GM18517 (cell line): ENCODE measurements at regions not wholly inside any gene's neighbourhood (a gene's known extent, or its start where the extent isn't known, plus 50 kb on each side); places are given as distances from the start of the nearest gene placed in this dataset.
"Not testable (repeated sequence)": the region's sequence is repeated elsewhere in the genome, so short reads cannot be mapped to it uniquely, and the experiment has no call there.

Source experiments
- ATAC-seq: cut with Tn5 transposase; IDR thresholded peaks from one replicate; pipeline ENCODE4 v1.9.1; 2021; ENCODE audit warnings: mild to moderate bottlenecking, moderate library complexity; ENCODE audit not compliant: unreplicated experiment

DNA sequence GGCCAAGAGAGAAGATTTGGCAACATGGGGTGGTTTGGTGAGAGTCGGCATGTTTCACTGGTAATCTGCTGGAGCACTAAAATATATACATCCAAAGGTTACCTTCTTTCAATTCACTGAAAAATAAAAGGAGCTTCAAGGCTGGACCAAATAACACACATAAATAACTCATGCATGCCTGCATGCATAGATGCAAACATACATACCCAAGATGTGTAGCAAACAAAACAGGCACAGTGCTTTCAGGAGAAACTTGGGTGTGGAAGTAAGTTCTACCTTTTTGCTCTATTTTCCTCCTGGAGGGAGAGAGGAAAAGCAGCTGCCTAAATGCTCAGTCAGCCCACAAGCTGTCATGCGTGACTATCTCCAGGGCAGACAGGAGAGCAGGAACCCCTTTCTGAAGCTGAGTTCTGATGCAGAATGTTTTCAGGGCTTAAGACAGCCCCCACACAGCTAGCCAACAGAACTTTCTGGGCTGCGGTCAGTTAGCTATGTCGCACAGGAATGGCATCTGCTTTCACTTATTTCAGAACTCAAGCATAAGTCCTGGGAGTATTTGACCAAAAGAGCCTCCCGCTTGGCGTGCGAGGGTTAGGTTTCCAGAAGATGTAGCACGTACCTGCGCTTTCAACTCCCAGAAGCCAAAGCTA lies 166.2 kb downstream of the TOMM20 start:
- peak; percentile 24 for ATAC-seq

DNA sequence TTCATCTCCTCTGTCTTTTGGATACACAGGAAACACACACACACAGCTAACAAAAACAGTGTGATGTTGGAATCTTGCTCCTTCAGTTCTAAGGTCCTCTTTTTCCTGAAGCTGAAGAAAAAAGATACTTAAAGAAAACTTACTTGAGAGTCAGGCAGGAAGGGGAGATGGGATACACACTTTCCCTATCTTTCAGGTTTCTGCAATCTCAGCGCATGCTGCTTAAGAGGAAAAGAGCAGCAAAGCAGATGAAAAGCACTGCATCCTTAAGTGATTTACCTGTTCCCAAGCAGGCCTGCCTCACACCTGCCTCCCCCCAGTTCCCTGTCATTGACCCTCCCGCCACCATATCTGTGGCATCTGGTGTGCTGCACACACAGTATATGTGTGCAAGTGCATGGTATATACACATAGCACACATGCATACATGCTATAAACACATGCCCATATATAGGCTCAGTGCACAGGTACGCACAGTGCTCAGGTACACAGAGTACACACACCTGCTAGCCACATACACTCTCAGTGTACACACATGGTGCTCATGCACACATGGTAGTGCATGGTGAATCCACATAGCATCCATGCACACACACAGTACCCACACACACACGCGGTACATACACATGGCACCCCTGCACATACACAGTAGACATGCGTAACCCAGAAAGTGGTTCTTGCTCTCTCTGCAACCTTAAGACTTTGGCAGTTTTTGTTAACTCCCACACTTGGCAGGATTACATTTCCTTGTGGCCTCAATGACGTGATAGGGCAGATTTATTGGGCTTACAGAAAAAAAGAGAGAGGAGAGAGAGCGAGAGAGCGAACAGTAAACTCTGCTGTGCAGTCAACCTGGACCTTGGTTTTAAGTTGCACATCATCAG lies 166.9 kb downstream of the TOMM20 start:
- peak; percentile 10 for ATAC-seq

DNA sequence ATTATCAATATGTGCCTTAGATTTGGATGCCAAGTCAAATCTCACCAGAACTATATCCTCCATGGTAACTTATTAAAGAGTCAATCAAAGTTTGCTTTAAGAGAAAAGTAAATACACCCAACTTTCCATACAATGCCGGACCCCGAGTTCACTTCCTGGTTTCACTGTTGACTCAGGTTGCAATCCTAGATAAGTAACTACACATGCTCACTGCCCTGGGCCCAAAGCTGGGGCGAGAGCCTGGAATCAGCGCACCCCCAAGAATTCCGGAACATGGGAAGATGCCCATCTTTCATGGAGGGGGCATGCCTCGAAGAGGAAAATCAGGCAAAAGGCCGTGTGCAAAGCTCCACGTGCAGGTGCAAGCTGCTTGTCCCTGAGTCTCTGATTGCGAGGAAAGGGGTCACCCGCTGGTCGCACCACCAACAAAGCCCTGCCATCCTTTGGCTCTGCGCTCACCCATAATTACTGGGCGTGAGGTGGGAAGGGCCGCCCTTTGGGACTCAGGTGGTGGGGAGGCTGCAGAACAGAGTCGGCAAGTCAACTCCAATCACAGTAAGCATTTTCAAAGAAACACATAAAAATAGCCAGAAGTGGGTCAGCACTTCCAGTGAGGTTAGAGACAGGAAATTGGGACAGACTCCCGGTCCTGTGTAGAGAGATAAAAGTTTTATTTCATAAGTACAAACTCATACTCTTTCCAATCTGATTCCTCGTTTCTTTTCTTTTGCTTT lies 167.7 kb downstream of the TOMM20 start:
- ATAC-seq, result no peak

DNA sequence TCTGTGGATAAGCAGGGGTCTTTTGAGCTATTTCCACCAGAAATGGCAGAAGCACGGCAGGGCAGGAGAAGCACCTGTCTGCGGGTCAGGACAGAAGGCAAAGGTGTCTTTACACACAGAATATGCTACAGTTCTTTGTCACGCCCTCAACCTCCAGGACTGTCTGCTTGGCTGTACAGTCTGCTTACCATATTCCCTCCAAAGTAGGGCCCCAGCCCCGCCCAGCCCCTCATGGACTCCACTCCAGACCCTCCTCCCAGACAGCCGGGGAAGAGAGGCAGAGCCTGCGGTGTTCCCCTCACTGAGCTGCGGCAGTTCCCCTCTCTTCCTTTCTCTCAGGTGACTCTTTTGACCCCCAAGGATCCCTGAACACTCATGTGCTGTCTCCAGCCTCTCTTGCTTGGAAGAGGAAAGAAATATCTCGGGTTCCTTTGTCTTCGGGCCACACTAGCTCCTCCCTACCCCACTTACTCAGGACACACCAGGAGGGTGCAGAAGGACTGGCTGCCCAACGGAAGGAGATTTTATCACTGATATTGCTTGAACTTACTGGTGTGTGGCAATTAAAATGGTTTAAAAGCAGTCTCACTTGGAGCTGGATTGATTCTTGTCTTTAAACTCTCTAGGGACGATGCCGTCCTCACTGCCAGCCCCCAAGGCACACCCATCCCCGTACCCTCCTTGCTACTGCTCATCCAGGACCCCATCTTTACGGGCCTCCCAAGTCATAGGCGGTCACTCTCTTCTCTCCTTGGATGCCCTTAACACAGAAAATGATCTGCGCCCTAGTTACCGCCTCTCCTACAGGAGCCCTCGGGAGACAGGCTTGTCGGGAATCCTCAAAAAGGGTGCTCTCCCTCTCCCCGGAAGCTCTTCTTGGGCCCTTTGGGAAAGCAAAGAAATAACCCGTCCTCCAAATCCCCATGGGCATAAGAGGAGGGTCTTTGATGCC lies 169.7 kb downstream of the TOMM20 start:
- ATAC-seq, result no peak

DNA sequence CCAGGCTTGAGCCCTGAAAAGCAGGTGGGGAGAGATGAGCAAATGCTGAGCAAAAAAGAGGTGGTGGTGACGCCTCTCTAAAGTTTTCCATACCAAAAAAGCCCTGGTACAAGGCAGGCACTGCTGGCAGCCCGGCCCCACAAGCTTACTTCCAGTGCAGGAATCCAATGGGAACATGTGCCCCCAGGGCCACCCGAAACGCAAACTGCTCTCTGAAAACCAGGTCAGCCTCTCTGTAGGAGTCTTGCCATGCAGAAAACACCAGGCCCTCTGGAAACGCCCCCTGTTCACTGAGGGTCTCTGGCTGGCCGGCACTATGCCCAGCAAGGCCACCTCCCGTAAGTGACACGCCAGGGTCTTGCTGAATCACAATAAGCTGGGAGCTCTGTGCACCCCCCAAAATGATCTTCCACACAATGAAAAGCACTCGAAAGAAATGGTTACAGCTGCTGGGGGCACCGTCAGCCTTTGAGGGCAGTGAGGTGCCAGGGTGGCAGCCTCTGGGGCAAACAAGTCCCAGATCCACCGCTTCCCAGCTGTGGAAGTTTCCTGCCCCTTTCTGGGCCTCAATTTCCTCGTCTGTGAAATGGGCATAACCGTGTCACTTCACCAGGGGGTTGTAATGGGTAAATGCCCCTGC lies 170.5 kb downstream of the TOMM20 start:
- no peak for ATAC-seq

DNA sequence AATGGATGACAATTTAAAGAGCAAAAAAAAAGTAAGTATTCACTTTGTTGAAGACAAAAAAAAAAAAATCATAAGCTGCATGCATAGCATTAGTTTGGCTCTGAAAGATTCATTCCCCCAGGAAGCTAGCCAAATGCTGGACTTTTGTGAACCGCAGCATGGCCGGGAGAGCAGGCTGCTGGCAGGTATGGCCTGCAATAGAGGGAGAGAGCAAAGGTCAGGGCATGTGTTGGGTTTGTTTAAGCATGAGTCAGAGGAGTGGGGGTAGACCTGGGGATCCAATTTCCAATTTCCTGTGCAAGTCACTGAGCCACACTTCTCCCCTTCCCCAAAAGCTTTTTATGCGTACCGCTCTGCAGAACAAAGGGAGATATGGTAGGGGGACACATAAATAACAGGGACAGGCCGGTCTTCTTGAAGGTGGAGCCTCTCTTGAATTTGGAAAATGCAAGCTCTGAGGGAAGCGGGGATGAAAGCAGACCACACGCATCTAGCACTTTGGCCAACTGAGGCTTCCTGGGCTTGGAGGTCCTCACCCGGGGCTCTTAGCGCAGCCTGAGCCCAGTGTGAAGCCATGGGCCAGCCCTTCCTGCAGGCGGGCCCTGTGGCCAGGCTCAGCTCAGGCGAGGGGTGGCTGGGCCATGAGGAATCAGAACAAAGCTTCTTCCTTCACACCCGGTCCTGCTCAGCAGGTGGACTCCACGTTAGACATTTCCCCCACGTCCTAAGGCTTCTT lies 171.1 kb downstream of the TOMM20 start:
- no peak for ATAC-seq

DNA sequence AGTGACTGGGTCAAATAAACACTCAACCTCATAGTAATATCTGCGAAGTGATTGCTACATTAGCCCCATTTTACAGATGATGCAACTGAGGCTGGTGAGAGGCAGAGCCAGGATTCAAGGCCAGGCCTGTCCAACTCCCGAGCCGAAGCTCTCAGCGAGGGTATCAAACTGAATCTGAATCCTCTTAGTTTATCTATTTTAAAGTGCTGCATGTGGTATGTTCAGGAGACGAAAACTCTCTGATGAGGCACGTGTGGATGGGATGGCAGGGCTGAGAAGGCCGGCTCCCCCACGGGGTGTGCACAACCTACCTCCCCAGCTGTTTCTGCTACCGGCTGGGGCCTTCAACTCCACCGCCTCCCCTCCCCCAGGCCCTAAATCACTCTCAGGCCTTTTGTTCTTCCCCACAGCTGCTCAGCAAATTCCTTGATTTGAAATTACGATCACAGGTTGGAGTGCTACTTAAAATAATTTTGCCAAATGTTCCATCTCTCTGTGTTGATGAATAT lies 171.8 kb downstream of the TOMM20 start:
- ATAC-seq, result no peak

DNA sequence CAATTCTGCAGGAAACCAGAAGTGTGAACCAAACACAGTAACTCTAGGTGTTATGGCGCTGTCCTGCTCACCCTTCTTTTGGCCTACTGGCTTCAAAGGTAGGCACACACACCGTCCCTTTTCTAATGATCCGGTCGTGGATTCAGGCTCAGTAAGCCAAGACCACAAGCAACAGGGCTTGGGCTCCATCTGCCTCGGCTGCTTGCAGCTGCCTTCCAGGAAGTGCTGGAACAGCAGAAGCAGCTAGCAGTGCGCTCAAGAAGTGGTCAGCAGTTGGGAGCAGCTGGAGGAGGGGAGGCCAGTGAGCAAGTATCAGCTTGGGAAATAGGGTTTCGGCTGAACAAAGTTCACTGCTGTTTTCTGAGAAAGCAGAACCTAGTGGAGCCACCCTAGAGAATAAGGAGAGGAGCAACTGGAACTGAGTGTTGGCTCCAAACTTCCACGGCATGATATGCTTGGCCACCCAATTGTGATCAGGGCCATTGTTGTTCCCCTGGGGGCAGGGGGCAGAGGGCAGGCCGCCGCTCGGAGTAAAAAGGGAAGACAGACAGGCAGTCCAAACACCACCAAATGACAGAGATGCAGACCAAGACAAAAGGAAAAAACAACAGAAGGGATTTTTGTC lies 173.4 kb downstream of the TOMM20 start:
- ATAC-seq, result no peak

DNA sequence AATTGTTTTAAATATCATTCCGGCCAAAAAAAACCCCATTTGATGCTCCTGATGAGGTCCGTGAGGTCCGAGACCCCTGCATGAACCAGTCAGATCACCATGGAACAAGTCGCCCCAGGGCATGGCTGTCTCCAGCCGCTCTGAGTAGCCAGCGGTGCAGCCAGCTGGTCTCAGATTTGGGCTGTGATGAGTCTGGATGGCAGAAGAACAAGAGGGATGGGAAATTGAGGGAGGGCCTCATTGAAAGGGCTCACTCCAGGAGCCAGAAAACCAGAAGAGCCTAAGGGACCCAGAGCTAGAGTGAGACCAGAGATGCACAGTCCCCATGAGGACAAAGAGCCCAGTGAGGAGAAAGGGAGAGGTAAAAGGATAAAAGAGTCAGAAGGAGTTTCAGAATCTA lies 174.0 kb downstream of the TOMM20 start:
- ATAC-seq, result no peak

DNA sequence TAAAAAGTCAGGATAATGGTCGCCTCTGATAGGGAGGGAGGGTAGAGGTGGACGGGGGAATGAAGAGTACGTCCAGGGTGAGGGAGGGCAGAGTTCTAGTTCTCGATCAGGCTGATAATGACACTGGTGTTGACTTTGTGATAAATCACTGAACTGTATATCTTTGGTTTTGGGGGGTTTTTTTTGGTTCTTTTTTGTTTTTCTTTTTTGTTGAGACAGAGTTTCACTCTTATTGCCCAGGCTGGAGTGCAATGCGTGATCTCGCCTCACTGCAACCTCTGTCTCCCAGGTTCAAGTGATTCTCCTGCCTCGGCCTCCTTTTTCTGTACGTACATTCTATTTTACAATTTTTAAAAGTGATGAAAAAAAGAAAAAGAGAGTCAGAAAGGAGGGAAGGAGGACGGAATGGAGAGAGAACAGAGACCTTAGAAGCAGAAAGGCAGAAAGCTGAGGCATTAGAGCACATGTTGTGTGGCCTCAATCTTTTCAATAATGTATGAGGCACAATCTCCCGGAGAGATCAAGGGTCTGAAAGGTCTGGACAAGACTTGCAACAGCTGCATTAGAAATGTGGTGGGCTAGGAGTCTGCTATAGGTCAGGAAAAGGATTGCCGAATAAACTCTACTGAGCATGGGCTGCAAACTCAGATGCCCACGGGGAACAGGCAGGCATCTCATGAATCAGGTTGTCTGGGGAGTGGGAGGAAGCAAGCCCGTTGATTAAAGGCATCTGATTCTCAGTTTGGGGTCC lies 174.8 kb downstream of the TOMM20 start:
- ATAC-seq, result no peak

DNA sequence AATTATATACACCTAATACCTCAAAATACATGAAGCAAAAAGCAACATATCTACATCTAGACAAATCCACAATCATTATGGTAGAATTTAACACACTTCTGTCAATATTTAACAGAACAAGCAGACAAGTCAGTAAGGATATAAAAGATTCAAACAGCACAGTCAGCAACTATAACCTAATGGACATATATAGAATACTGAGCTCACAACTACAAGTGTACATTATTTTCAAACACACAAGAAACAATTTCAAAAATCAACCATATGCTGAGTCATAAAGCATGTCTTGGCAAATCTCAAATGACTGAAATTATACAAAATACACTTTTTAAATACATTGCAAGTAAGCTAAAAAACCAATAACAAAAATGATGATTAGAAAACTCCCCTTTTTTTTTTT lies 178.0 kb downstream of the TOMM20 start:
- ATAC-seq, result no peak

DNA sequence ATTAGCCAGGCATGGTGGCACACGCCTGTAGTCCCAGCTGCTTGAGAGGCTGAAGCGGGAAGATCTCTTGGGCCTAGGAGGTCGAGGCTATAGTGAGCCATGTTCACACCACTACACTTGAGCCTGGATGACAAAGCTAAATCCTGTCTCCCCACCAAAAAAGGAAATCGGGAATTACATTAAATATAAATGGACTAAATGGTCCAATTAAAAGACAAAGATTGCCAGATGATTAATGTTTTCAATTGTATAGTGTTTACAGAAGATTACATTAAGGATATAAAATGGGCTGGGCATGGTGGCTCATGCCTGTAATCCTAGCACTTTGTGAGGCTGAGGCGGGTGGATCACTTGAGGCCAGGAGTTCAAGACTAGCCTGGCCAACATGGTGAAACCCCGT lies 179.1 kb downstream of the TOMM20 start:
- not testable (repeated sequence) for ATAC-seq

DNA sequence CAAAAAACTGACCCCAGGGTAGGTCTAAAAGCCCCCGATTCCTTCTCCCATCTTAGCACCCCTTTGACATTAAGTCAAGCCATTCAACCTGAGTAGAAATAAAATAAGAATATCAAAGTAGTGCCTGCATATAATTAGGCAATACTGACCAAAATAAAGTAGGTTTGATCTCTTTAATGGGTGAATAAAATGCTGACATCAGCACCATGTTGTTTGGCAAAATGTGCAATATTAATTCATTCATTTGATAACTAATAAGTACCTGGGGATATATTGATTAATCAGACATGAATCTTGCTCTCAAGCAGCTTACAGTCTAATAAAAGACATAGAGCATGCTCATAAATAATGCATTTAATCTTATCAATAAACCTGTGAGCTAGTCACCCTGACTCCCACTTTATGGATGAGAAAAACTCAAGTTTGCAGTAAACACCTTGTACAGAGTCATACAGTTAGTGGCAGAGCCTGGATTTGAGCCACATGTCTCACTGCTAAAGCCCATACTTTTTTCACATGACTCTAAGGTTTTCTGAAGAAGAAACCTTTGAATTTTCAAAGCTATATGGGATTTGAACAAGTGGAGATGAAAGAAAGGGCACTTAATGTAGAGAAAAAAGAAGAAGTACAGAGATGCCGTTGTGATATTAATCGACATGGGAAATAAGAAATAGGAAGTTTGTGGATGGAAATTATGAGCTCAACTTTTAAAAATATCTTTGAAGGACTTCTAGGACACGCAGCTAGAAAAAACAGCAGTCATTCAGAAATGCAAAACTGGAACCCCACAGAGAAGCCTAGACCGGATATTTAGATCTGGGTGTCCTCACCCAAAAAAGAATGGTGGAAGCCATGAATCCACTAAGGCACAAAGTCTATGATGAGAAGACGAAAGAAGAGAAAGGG lies 183.9 kb downstream of the TOMM20 start:
- ATAC-seq, result no peak

DNA sequence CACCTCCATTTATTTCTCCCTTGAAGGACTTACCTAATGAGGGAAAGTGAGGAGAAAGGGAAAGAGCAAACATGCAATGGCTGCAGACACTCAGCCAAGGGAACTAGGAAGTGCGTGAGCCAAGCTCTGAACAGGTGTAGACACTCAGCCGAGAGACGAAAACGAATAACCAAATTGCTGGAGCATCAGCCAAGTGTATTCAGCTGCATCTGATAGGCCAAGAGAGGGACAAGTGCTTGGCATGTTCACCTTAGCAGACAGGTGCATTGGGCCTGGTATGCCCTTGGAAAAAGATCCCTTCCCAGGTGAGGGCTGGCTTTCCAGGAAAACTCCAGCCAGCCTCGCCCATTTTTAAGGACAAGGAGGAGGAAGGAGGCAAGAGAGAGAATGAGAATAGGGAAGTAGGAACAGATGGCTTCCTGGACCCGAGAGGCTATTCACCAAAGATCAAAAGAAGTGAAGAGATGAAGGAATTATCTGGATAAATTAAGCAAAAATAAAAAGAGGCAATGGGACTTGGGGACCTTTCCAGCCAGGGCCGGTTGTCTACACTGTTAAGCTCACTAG lies 184.7 kb downstream of the TOMM20 start:
- no peak for ATAC-seq

DNA sequence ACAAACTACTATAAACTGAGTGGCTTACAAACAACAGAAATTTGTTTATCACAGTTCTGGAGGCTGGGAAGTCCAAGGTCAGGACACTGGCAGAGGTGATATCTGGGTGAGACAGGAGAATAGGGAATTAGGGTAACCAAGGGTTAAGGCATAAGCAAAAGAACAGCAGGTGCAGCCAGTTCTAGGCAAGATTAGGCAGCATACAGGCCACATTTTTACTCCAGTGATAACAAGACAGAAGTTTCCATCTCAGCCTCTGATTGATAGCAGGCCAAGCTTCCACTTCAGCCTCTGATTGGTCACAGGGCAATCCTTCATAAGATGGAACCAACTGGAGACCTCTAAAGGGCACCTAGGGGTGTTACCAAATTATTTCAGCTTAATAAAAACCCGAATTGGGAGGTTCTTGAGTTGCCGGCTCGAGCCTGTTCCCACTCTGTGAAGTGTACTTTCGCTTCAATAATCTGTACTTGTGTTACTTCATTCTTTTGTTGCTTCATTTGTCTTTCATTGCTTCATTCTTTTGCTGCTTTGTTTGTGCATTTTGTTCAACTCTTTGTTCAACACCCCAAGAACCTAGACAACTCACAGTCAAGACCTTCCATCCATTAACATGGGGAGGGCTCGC lies 185.6 kb downstream of the TOMM20 start:
- ATAC-seq, result no peak

DNA sequence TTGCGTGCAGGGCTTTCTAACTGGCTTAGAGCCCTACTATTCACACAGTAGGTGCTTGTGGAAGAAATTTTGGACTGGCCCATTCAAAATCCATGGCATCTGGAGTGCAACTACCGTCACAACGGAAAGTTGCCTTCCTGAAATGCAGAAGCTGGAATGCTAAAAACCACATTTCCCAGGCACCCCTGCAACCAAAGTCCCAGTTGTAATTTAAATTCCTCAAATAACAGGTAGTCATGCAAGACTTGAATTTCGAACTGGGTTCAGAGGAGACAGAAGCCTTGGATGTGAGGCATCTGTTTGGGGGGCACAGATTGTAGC lies 186.7 kb downstream of the TOMM20 start:
- no peak for ATAC-seq
